ENCODE measurements at regions not wholly inside any gene's neighbourhood (a gene's known extent, or its start where the extent isn't known, plus 50 kb on each side); places are given as distances from the start of the nearest gene placed in this dataset.
"Not testable (repeated sequence)": the region's sequence is repeated elsewhere in the genome, so short reads cannot be mapped to it uniquely, and the experiment has no call there.

GRCh38 chr17:83186751-83187421 is 107.5 kb downstream of the METRNL start:
- H3K27me3 Mint-ChIP-seq = no peaks in the 10 kb centered on the region
- H3K4me3 Mint-ChIP-seq = no peak overlapping the region
- no peak for DNase-seq
- H3K36me3 Mint-ChIP-seq (ENCODE audit: insufficient read depth) = peaks cover 9% of the 10 kb centered on the region
- H3K4me1 Mint-ChIP-seq (ENCODE audit: low read depth in 2 of 2) = peaks cover 10 to 15% of the 10 kb centered on the region in 2 donors
- H3K9me3 Mint-ChIP-seq = no peaks in the 10 kb centered on the region
- no peak for ATAC-seq (replicated peaks)
- no peak overlapping the region for H3K27ac Mint-ChIP-seq

- Mint-ChIP-seq H3K27ac (no peak overlapping the region), H3K4me1 (ENCODE audit: low read depth in 2 of 2) (peaks cover 10 to 15% of the 10 kb centered on the region in 2 donors), H3K27me3 (no peaks in the 10 kb centered on the region), H3K4me3 (no peak overlapping the region), H3K36me3 (ENCODE audit: insufficient read depth) (peaks cover 3% of the 10 kb centered on the region), H3K9me3 (no peaks in the 10 kb centered on the region)
- no peak for ATAC-seq (replicated peaks)
- DNase-seq = no peak
Measured at GRCh38 chr17:83187782-83188311, 108.4 kb downstream of the METRNL start.

GRCh38 chr17:83189044-83190003 is 109.9 kb downstream of the METRNL start:
- peaks cover 3% of the 10 kb centered on the region for H3K36me3 Mint-ChIP-seq (ENCODE audit: insufficient read depth)
- H3K27me3 Mint-ChIP-seq = no peaks in the 10 kb centered on the region
- H3K27ac Mint-ChIP-seq = no peak overlapping the region
- peaks cover 18 to 22% of the 10 kb centered on the region in 2 donors for H3K4me1 Mint-ChIP-seq (ENCODE audit: low read depth in 2 of 2)
- ATAC-seq (replicated peaks) (no peak), DNase-seq (peak in 1 of 3 experiments; percentile 0)
- no peaks in the 10 kb centered on the region for H3K9me3 Mint-ChIP-seq
- H3K4me3 Mint-ChIP-seq = no peak overlapping the region

GRCh38 chr17:83190004-83190385 is 110.6 kb downstream of the METRNL start:
- Mint-ChIP-seq H3K36me3 (ENCODE audit: insufficient read depth) (peaks cover 3% of the 10 kb centered on the region), H3K4me1 (ENCODE audit: low read depth in 2 of 2) (peaks cover 20 to 22% of the 10 kb centered on the region in 2 donors), H3K27ac (no peak overlapping the region), H3K27me3 (no peaks in the 10 kb centered on the region), H3K9me3 (no peaks in the 10 kb centered on the region), H3K4me3 (no peak overlapping the region)
- ATAC-seq (replicated peaks) (no peak), DNase-seq (no peak)

GRCh38 chr17:83190601-83191387 is 111.4 kb downstream of the METRNL start:
- H3K27me3 Mint-ChIP-seq = no peaks in the 10 kb centered on the region

GRCh38 chr17:83191388-83192160 is 112.2 kb downstream of the METRNL start:
- H3K4me3 Mint-ChIP-seq = no peak overlapping the region
- DNase-seq (no peak), ATAC-seq (replicated peaks) (no peak)
- H3K9me3 Mint-ChIP-seq = no peaks in the 10 kb centered on the region
- peaks cover 10% of the 10 kb centered on the region for H3K36me3 Mint-ChIP-seq (ENCODE audit: insufficient read depth)
- peak overlapping the region; percentile 64 to 91 for H3K27ac Mint-ChIP-seq
- peaks cover 16 to 22% of the 10 kb centered on the region in 2 donors for H3K4me1 Mint-ChIP-seq (ENCODE audit: low read depth in 2 of 2)
- no peaks in the 10 kb centered on the region for H3K27me3 Mint-ChIP-seq

More at GRCh38 chr17:83190601-83191387, 111.4 kb downstream of the METRNL start:
- peak overlapping the region; percentile 64 to 91 for H3K27ac Mint-ChIP-seq
- DNase-seq = no peak
- no peak overlapping the region for H3K4me3 Mint-ChIP-seq
- ATAC-seq (replicated peaks) = no peak
- peaks cover 3% of the 10 kb centered on the region for H3K36me3 Mint-ChIP-seq (ENCODE audit: insufficient read depth)
- no peaks in the 10 kb centered on the region for H3K9me3 Mint-ChIP-seq
- H3K4me1 Mint-ChIP-seq (ENCODE audit: low read depth in 2 of 2) = peaks cover 20 to 22% of the 10 kb centered on the region in 2 donors

GRCh38 chr17:83192161-83192788 is 112.9 kb downstream of the METRNL start:
- H3K4me3 Mint-ChIP-seq = no peak overlapping the region
- no peak overlapping the region for H3K27ac Mint-ChIP-seq
- H3K27me3 Mint-ChIP-seq = no peaks in the 10 kb centered on the region
- H3K9me3 Mint-ChIP-seq = no peaks in the 10 kb centered on the region
- H3K36me3 Mint-ChIP-seq (ENCODE audit: insufficient read depth) = peaks cover 13% of the 10 kb centered on the region
- ATAC-seq (replicated peaks) (no peak), DNase-seq (no peak)
- H3K4me1 Mint-ChIP-seq (ENCODE audit: low read depth in 2 of 2) = peaks cover 16 to 19% of the 10 kb centered on the region in 2 donors

GRCh38 chr17:83192789-83193335 is 113.5 kb downstream of the METRNL start:
- H3K36me3 Mint-ChIP-seq (ENCODE audit: insufficient read depth) = peaks cover 13% of the 10 kb centered on the region
- H3K27me3 Mint-ChIP-seq; H3K9me3 Mint-ChIP-seq; DNase-seq; ATAC-seq (replicated peaks); H3K4me3 Mint-ChIP-seq; H3K27ac Mint-ChIP-seq: not testable (repeated sequence)
- peaks cover 16 to 17% of the 10 kb centered on the region in 2 donors for H3K4me1 Mint-ChIP-seq (ENCODE audit: low read depth in 2 of 2)

- Mint-ChIP-seq H3K27me3 (no peaks in the 10 kb centered on the region), H3K9me3 (no peaks in the 10 kb centered on the region), H3K36me3 (ENCODE audit: insufficient read depth) (peaks cover 13% of the 10 kb centered on the region), H3K4me3 (peak overlapping the region; percentile 29 to 44), H3K4me1 (ENCODE audit: low read depth in 2 of 2) (peaks cover 16% of the 10 kb centered on the region in 2 donors), H3K27ac (peak overlapping the region; percentile 25 to 63)
- ATAC-seq (replicated peaks) (peak; percentile 41), DNase-seq (no peak)
Measured at GRCh38 chr17:83193336-83194185, 114.2 kb downstream of the METRNL start.

GRCh38 chr17:83194186-83194561 is 114.8 kb downstream of the METRNL start:
- Mint-ChIP-seq H3K4me3 (peak overlapping the region; percentile 29 to 44), H3K4me1 (ENCODE audit: low read depth in 2 of 2) (peaks cover 19 to 20% of the 10 kb centered on the region in 2 donors), H3K9me3 (no peaks in the 10 kb centered on the region), H3K27ac (peak overlapping the region; percentile 25 to 63), H3K36me3 (ENCODE audit: insufficient read depth) (peaks cover 14% of the 10 kb centered on the region), H3K27me3 (no peaks in the 10 kb centered on the region)
- no peak for DNase-seq
- no peak for ATAC-seq (replicated peaks)

GRCh38 chr17:83194761-83195329 is 115.4 kb downstream of the METRNL start:
- Mint-ChIP-seq H3K4me3 (no peak overlapping the region), H3K4me1 (ENCODE audit: low read depth in 2 of 2) (peaks cover 26 to 27% of the 10 kb centered on the region in 2 donors), H3K27me3 (no peaks in the 10 kb centered on the region), H3K9me3 (no peaks in the 10 kb centered on the region), H3K27ac (no peak overlapping the region), H3K36me3 (ENCODE audit: insufficient read depth) (peaks cover 21% of the 10 kb centered on the region)
- no peak for ATAC-seq (replicated peaks)
- no peak for DNase-seq

Measured in effector memory CD8-positive, alpha-beta T cell (primary cell).